ENCODE measurements at regions not wholly inside any gene's neighbourhood (a gene's known extent, or its start where the extent isn't known, plus 50 kb on each side); places are given as distances from the start of the nearest gene placed in this dataset.

DNA sequence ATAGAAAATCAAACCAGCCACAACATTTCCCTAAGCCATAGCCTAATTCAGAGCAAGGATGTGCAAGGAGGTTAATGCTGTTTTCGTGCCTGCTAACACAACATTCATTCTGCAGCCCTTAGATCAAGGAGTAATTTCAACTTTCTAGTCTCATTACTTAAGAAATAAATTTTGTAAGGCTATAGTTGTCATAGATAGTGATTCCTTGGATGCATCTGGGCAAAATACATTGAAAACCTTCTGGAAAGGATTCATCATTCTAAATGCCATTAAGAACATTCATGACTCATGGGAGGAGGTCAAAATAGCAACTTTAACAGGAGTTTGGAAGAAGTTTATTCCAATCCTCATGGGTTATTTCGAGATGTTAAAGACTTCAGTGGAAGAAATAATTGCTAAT is 283.2 kb downstream of the RPAP3 start:
- Histone ChIP-seq H3K79me2 (replicated peaks; ENCODE audit: insufficient read depth) (no peaks in the 10 kb centered on the region), H4K20me1 (replicated peaks; ENCODE audit: insufficient read depth) (no peaks in the 10 kb centered on the region), H2AFZ (no peak overlapping the region), H3K4me2 (no peak overlapping the region), H3K4me3 (no peak overlapping the region), H3K27ac (ENCODE audit: low read depth) (no peak overlapping the region), H3F3A (replicated peaks; ENCODE audit: low read depth) (no peaks in the 10 kb centered on the region), H3K4me1 (ENCODE audit: insufficient read depth) (no peaks in the 10 kb centered on the region), H3K27me3 (ENCODE audit: insufficient read depth) (no peaks in the 10 kb centered on the region), H3K9me2 (ENCODE audit: insufficient read depth) (peaks cover 13% of the 10 kb centered on the region; the same call in 1 of the 2 replicates), H3K36me3 (ENCODE audit: insufficient read depth) (no peaks in the 10 kb centered on the region)
- no peak overlapping the region for H3K27ac Mint-ChIP-seq
- peaks cover 8% of the 10 kb centered on the region for H3K36me3 Mint-ChIP-seq (ENCODE audit: low read depth)
- H3K4me1 Mint-ChIP-seq: no peaks in the 10 kb centered on the region; the same call in 2 of the 3 replicates
- ATAC-seq (no peak), DNase-seq (ENCODE audit: low spot score) (no peak)
- peaks cover 15% of the 10 kb centered on the region for H3K9me3 Mint-ChIP-seq
- H3K27me3 Mint-ChIP-seq (ENCODE audit: insufficient read depth, low read depth, poor library complexity): no peaks in the 10 kb centered on the region
- H3K4me3 Mint-ChIP-seq: no peak overlapping the region
- TF ChIP-seq EZH2phosphoT487 (IDR thresholded peaks at IDR 0.05; ENCODE audit: unreplicated experiment): no peak
- no peak for TF ChIP-seq ZNF114 (CRISPR knock-in tag; IDR thresholded peaks at IDR 0.05)
- TF ChIP-seq JUNB (IDR thresholded peaks at IDR 0.05; ENCODE audit: unreplicated experiment): no peak
- TF ChIP-seq ETS1 (IDR thresholded peaks at IDR 0.05): no peak
- no peak for TF ChIP-seq ZNF462 (CRISPR knock-in tag; IDR thresholded peaks at IDR 0.05)
- TF ChIP-seq, protein P1, sequence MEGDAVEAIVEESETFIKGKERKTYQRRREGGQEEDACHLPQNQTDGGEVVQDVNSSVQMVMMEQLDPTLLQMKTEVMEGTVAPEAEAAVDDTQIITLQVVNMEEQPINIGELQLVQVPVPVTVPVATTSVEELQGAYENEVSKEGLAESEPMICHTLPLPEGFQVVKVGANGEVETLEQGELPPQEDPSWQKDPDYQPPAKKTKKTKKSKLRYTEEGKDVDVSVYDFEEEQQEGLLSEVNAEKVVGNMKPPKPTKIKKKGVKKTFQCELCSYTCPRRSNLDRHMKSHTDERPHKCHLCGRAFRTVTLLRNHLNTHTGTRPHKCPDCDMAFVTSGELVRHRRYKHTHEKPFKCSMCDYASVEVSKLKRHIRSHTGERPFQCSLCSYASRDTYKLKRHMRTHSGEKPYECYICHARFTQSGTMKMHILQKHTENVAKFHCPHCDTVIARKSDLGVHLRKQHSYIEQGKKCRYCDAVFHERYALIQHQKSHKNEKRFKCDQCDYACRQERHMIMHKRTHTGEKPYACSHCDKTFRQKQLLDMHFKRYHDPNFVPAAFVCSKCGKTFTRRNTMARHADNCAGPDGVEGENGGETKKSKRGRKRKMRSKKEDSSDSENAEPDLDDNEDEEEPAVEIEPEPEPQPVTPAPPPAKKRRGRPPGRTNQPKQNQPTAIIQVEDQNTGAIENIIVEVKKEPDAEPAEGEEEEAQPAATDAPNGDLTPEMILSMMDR (conservative IDR thresholded peaks at IDR 0.05; ENCODE audit: low read depth in 2 of 2): no peak
- TF ChIP-seq POLR2AphosphoS5 (IDR thresholded peaks at IDR 0.05; ENCODE audit: low read depth): no peak
- TF ChIP-seq NANOG (IDR thresholded peaks at IDR 0.05; ENCODE audit: borderline replicate concordance): no peak
- TF ChIP-seq ZNF331 (CRISPR knock-in tag; IDR thresholded peaks at IDR 0.05; ENCODE audit: low read depth): no peak
- TF ChIP-seq CREB1 (CRISPR knock-in tag; IDR thresholded peaks at IDR 0.05; ENCODE audit: low read depth): no peak
- TF ChIP-seq REST (IDR thresholded peaks at IDR 0.05; ENCODE audit: unreplicated experiment): no peak
- no peak for TF ChIP-seq STAT1 (IDR thresholded peaks at IDR 0.05; ENCODE audit: unreplicated experiment)
- TF ChIP-seq EZH2 (IDR thresholded peaks at IDR 0.05; ENCODE audit: low read depth, unreplicated experiment): no peak

All from GM23338 (cell line).